KMS-11 (cell line): ENCODE measurements at regions not wholly inside any gene's neighbourhood (a gene's known extent, or its start where the extent isn't known, plus 50 kb on each side); places are given as distances from the start of the nearest gene placed in this dataset.

Experiments
- H2AFZ ChIP-seq: fragments of 200-600 bp; sonication (generic); 2 replicates; pipeline ENCODE4 v1.6.1; 2016; ENCODE audit warnings: antibody characterized with exemption, mixed run types, low read depth
- H3K27ac ChIP-seq: fragments of 200-600 bp; sonication (generic); 2 replicates; pipeline ENCODE4 v1.6.1; 2016; ENCODE audit warnings: mild to moderate bottlenecking, mixed run types
- H3K27me3 ChIP-seq: fragments of 200-600 bp; sonication (generic); 2 replicates; pipeline ENCODE4 v1.6.1; 2017; ENCODE audit warnings: mild to moderate bottlenecking, low read depth, mixed run types, moderate library complexity; ENCODE audit not compliant: insufficient read depth
- H3K36me3 ChIP-seq: fragments of 200-600 bp; sonication (generic); 2 replicates; pipeline ENCODE4 v1.6.1; 2017; ENCODE audit warnings: mild to moderate bottlenecking, mixed run types; ENCODE audit not compliant: insufficient read depth
- H3K4me1 ChIP-seq: fragments of 200-600 bp; sonication (generic); 2 replicates; pipeline ENCODE4 v1.6.1; 2016; ENCODE audit warnings: mild to moderate bottlenecking, low read depth, mixed run types; ENCODE audit not compliant: poor library complexity, severe bottlenecking
- H3K4me2 ChIP-seq: fragments of 200-600 bp; sonication (generic); 2 replicates; pipeline ENCODE4 v1.7.0; 2016; ENCODE audit warnings: mild to moderate bottlenecking, mixed run types
- H3K4me3 ChIP-seq: fragments of 200-600 bp; sonication (generic); IDR thresholded peaks from 2 replicates; pipeline ENCODE4 v1.6.1; 2017; ENCODE audit warnings: low read depth, low read length, mixed read lengths; ENCODE audit not compliant: insufficient read depth
- H3K79me2 ChIP-seq: fragments of 200-600 bp; sonication (generic); 2 replicates; pipeline ENCODE4 v1.6.1; 2016; ENCODE audit warnings: low read depth, mixed run types; ENCODE audit not compliant: insufficient read depth
- H3K9ac ChIP-seq: fragments of 200-600 bp; sonication (generic); 2 replicates; pipeline ENCODE4 v1.6.1; 2016; ENCODE audit warnings: mild to moderate bottlenecking, mixed run types
- H4K20me1 ChIP-seq: fragments of 200-600 bp; sonication (generic); 2 replicates; pipeline ENCODE4 v1.6.1; 2016; ENCODE audit warnings: mild to moderate bottlenecking, mixed run types; ENCODE audit not compliant: insufficient read depth
- CTCF ChIP-seq: fragments of 200-600 bp; sonication (generic); conservative IDR thresholded peaks from 2 replicates; pipeline ENCODE4 v1.6.1; 2017; ENCODE audit warnings: low read depth, mild to moderate bottlenecking, antibody characterized with exemption, low read length, moderate library complexity, mixed read lengths

- Histone ChIP-seq H2AFZ (no peak overlapping the region), H3K4me2 (no peak overlapping the region), H3K27me3 (no peaks in the 10 kb centered on the region), H3K79me2 (no peaks in the 10 kb centered on the region), H4K20me1 (no peaks in the 10 kb centered on the region), H3K4me1 (no peaks in the 10 kb centered on the region), H3K4me3 (no peak overlapping the region), H3K27ac (no peak overlapping the region), H3K36me3 (no peaks in the 10 kb centered on the region), H3K9ac (no peak overlapping the region)
- TF ChIP-seq CTCF, result no peak
Measured at GRCh38 chr2:122186761-122187222, 431.3 kb downstream of the TSN start.

GRCh38 chr2:122191331-122191730, 435.9 kb downstream of the TSN start:
- Histone ChIP-seq H3K4me2 (no peak overlapping the region), H3K4me1 (no peaks in the 10 kb centered on the region), H3K27ac (no peak overlapping the region), H3K27me3 (no peaks in the 10 kb centered on the region), H4K20me1 (no peaks in the 10 kb centered on the region), H3K36me3 (no peaks in the 10 kb centered on the region), H3K9ac (no peak overlapping the region), H3K4me3 (no peak overlapping the region), H2AFZ (no peak overlapping the region), H3K79me2 (no peaks in the 10 kb centered on the region)
- TF ChIP-seq CTCF, result no peak

GRCh38 chr2:122193622-122194021, 438.2 kb downstream of the TSN start:
- no peak for TF ChIP-seq CTCF
- H3K4me2 ChIP-seq, result no peak overlapping the region
- H3K4me3 ChIP-seq, result no peak overlapping the region
- no peaks in the 10 kb centered on the region for H3K79me2 ChIP-seq
- no peak overlapping the region for H3K9ac ChIP-seq
- no peaks in the 10 kb centered on the region for H3K27me3 ChIP-seq
- no peak overlapping the region for H2AFZ ChIP-seq
- no peaks in the 10 kb centered on the region for H4K20me1 ChIP-seq
- H3K27ac ChIP-seq, result no peak overlapping the region
- H3K36me3 ChIP-seq, result no peaks in the 10 kb centered on the region
- no peaks in the 10 kb centered on the region for H3K4me1 ChIP-seq

GRCh38 chr2:122194546-122194945, 439.1 kb downstream of the TSN start:
- Histone ChIP-seq H3K4me3 (no peak overlapping the region), H3K27ac (no peak overlapping the region), H3K79me2 (no peaks in the 10 kb centered on the region), H4K20me1 (no peaks in the 10 kb centered on the region), H3K27me3 (no peaks in the 10 kb centered on the region), H3K4me1 (no peaks in the 10 kb centered on the region), H3K4me2 (no peak overlapping the region), H2AFZ (no peak overlapping the region), H3K9ac (no peak overlapping the region), H3K36me3 (no peaks in the 10 kb centered on the region)
- TF ChIP-seq CTCF, result no peak
